ENCODE measurements at regions not wholly inside any gene's neighbourhood (a gene's known extent, or its start where the extent isn't known, plus 50 kb on each side); places are given as distances from the start of the nearest gene placed in this dataset.

DNA sequence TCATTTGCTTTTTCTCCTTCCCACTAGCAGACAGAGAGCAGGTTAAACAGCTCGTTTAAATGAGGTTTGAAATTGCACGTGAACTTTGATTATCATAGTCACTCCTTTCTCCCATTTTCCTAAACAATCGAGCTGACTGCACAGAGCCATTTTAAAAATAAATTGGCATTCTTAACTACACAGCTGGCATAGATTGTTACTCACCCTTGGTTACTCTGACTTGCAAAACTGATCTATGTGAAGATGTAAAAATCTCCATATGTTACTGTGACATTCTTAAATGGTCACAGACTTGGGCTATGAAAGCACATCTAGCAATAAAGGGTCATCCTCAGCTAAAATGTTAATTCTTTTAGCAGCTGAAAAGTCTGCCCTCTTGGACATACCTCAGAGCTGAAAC is 368.5 kb downstream of the DTWD2 start:
- TF ChIP-seq, protein P1, sequence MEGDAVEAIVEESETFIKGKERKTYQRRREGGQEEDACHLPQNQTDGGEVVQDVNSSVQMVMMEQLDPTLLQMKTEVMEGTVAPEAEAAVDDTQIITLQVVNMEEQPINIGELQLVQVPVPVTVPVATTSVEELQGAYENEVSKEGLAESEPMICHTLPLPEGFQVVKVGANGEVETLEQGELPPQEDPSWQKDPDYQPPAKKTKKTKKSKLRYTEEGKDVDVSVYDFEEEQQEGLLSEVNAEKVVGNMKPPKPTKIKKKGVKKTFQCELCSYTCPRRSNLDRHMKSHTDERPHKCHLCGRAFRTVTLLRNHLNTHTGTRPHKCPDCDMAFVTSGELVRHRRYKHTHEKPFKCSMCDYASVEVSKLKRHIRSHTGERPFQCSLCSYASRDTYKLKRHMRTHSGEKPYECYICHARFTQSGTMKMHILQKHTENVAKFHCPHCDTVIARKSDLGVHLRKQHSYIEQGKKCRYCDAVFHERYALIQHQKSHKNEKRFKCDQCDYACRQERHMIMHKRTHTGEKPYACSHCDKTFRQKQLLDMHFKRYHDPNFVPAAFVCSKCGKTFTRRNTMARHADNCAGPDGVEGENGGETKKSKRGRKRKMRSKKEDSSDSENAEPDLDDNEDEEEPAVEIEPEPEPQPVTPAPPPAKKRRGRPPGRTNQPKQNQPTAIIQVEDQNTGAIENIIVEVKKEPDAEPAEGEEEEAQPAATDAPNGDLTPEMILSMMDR (IDR thresholded peaks at IDR 0.05; ENCODE audit: low read depth, low read length, missing control alignments): no peak
- DNase-seq (ENCODE audit: low read depth): no peak
- in situ Hi-C loops (cut with HindIII; ENCODE audit: low sequenced_read_pairs): no loop called here
- H3K4me3 ChIP-seq (ENCODE audit: low read depth, low read length): no peak overlapping the region

DNA sequence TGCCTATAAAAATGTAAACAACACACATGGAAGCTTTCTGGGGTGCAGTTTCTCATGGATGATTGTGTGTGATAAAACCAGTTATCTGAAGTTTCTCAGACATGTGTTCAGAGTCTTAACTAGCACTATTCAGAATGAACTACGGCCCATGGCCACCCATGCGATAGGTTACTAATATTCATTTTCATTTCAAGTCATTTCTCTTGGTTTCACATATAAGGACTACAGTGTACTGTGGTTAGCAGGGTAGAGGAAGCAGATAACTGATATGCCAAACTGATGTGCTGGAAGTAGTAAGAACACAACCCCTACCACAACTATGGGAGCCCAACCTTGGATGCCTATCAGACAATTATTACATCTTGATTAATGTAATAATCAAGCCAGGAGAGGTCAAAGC is 372.1 kb downstream of the DTWD2 start:
- no peak for DNase-seq (ENCODE audit: low read depth)
- TF ChIP-seq, protein P1 (IDR thresholded peaks at IDR 0.05; ENCODE audit: low read depth, low read length, missing control alignments): no peak
- in situ Hi-C loops (cut with HindIII; ENCODE audit: low sequenced_read_pairs): no loop called here
- H3K4me3 ChIP-seq (ENCODE audit: low read depth, low read length): no peak overlapping the region

DNA sequence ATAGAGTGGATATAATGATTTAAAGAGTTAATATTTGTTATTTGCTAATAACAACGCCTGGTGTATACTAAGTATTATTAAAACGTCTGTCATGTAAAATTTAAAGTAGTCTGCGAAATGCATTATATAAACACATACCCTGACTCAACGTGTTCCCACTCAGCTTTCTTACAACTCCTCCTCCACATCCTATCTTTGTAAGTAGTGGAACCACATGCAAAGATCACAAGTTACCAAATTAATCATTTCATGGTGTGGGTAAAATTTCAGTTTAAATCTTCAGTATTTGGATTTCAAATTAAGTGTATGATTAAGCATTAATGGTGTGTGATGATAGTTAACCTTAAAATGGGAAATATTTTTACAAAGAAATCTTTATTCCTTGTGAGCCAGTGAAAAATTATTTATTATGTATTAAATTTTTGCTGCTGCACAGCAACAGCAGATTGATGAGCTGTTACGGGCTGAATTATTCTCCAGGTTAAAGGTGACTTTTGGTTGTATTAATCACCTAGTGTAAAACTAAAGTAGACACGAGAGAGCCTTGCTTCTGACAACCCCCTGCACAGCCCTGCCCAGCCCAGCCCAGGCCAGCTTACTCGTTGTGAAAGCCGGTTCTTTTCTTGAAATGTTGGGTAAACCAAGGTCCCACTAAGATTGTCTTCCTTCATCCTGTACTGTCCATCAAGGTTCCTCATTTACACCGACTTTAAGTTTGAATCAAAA is 373.5 kb downstream of the DTWD2 start:
- no peak overlapping the region for H3K4me3 ChIP-seq (ENCODE audit: low read depth, low read length)
- TF ChIP-seq, protein P1 (IDR thresholded peaks at IDR 0.05; ENCODE audit: low read depth, low read length, missing control alignments): no peak
- no peak for DNase-seq (ENCODE audit: low read depth)
- in situ Hi-C loops (cut with HindIII; ENCODE audit: low sequenced_read_pairs): no loop called here

DNA sequence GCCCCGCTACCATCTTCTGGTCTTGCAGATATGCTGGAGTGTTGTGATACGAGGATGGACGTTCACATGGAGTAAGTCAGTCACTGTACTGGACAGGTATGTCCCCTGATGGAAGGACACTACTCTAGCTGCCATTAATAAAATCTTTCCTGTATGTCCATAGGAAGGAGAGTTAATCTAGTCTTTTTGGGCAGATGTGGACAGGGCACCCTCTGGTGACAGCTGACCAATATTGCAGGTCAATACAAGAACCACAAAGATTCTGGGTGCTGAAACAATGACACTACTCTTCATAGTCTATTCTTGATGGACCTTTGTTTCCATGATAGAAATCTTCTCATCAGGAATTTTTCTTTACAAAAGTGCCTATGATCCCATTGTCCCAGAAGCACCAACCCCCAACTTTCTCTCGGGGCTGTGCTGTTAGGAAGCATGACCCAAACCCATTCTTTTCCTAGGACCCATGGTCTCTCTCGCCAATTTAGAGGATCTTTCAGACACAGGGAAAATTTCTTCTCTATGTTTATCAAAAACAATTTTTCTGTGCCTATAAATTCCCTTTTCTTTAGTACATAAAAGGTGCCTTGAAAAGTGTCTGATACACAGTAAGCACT is 376.9 kb downstream of the DTWD2 start:
- TF ChIP-seq, protein P1 (IDR thresholded peaks at IDR 0.05; ENCODE audit: low read depth, low read length, missing control alignments): peak; percentile 79
- DNase-seq (ENCODE audit: low read depth): peak; percentile 6
- in situ Hi-C loops (cut with HindIII; ENCODE audit: low sequenced_read_pairs): no loop called here
- no peak overlapping the region for H3K4me3 ChIP-seq (ENCODE audit: low read depth, low read length)

DNA sequence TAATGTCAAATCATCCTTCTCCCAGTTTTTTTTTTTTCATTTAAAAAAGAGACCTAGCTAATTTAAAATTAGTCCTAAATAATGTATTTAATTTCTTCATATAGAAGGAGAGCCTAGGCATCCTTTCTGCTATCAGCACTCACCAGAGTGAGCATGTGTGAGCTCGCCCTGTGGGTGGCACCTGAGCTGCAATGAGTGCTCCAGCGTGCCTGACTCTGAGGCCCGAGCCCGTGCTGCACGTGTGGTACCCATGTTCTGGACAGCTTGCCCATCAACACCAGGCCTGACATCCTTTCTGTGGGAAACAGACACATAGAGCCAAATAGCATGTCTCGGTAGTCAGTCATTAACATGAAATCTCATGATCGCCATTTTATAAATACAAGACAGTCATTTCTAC is 381.4 kb downstream of the DTWD2 start:
- DNase-seq (ENCODE audit: low read depth): no peak
- H3K4me3 ChIP-seq (ENCODE audit: low read depth, low read length): no peak overlapping the region
- in situ Hi-C loops (cut with HindIII; ENCODE audit: low sequenced_read_pairs): no loop called here
- TF ChIP-seq, protein P1 (IDR thresholded peaks at IDR 0.05; ENCODE audit: low read depth, low read length, missing control alignments): no peak

DNA sequence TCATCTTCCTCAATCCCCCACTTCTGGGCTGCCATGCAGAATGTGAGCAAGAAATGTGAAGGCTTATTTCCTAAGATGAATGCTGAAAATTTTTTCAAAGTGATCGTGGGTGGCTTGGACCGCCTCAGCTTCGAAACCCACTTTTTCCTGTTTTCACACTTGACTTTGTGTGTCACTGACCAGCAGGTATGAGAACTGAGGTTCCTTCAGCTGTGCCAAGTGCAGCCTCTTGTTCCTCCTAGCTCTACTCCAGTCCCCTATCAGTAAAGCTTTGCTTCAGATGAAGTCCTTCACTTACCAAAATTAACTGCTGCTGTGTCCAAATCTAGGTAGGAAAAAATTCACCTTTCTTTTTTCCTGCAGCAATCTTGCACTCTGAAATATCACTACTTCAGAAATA is 382.6 kb downstream of the DTWD2 start:
- H3K4me3 ChIP-seq (ENCODE audit: low read depth, low read length): no peak overlapping the region
- in situ Hi-C loops (cut with HindIII; ENCODE audit: low sequenced_read_pairs): no loop called here
- TF ChIP-seq, protein P1 (IDR thresholded peaks at IDR 0.05; ENCODE audit: low read depth, low read length, missing control alignments): no peak
- no peak for DNase-seq (ENCODE audit: low read depth)
